ENCODE measurements at regions not wholly inside any gene's neighbourhood (a gene's known extent, or its start where the extent isn't known, plus 50 kb on each side); places are given as distances from the start of the nearest gene placed in this dataset.

DNA sequence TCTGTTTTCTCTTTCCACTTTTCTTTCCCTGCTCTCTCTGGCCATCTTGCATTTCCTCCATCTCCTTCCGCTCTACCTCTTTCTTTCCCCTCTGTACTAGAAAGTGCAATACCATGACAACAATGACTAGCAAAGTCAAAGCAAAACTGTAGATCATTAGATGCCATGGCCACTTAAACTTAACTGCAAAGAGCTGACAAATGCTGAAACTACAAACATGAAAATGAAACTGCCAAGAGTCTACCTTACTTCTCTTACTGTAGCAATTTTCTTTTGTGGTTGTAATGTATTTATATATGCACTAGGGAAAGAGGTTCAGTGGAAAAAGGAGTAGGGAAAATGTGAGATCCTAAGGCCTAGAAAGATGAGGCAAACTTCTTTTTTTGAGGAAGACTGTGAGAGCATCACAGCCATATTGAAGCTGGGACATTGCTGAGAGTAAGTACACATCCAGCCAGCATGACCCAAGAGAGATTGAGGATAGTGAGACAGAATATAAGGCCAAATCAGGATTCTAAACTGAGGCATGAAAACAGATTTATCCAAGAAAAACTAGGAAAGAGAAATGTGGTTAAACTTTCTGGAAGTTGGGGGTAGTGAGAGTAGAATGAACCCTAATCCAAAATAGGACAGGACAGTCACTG, 276.6 kb upstream of the NAV3 start:
- Histone ChIP-seq H3K36me3 (ENCODE audit: control insufficient read depth in 4 of 4, insufficient read depth in 4 of 4, low read length in 4 of 4) (no peaks in the 10 kb centered on the region), H3K27me3 (ENCODE audit: control insufficient read depth in 3 of 3, insufficient read depth in 3 of 3, low read length in 2 of 3) (no peaks in the 10 kb centered on the region), H3K4me1 (ENCODE audit: control insufficient read depth in 5 of 5, insufficient read depth in 5 of 5, low read length in 5 of 5) (no peaks in the 10 kb centered on the region), H3K27ac (ENCODE audit: low read depth in 1 of 2, low read length in 1 of 2) (no peak overlapping the region), H3K9me3 (ENCODE audit: control insufficient read depth in 4 of 4, insufficient read depth in 3 of 4, low read length in 3 of 4) (no peaks in the 10 kb centered on the region), H3K9ac (ENCODE audit: insufficient read depth in 1 of 2, low read length in 2 of 2) (no peak overlapping the region), H3K4me3 (no peak overlapping the region)
- no peak for DNase-seq
- WGBS, 2 donors, result 95 to 96% methylated on average over 1 of the region's 1 CpG
- TF ChIP-seq, protein P1, sequence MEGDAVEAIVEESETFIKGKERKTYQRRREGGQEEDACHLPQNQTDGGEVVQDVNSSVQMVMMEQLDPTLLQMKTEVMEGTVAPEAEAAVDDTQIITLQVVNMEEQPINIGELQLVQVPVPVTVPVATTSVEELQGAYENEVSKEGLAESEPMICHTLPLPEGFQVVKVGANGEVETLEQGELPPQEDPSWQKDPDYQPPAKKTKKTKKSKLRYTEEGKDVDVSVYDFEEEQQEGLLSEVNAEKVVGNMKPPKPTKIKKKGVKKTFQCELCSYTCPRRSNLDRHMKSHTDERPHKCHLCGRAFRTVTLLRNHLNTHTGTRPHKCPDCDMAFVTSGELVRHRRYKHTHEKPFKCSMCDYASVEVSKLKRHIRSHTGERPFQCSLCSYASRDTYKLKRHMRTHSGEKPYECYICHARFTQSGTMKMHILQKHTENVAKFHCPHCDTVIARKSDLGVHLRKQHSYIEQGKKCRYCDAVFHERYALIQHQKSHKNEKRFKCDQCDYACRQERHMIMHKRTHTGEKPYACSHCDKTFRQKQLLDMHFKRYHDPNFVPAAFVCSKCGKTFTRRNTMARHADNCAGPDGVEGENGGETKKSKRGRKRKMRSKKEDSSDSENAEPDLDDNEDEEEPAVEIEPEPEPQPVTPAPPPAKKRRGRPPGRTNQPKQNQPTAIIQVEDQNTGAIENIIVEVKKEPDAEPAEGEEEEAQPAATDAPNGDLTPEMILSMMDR (IDR thresholded peaks at IDR 0.05; ENCODE audit: control extremely low read depth, extremely low read depth), result no peak
- ATAC-seq (ENCODE audit: insufficient read depth, low FRiP score), result no peak

- TF ChIP-seq, protein P1 (IDR thresholded peaks at IDR 0.05; ENCODE audit: control extremely low read depth, extremely low read depth), result no peak
- H3K9me3 ChIP-seq (ENCODE audit: control insufficient read depth in 4 of 4, insufficient read depth in 3 of 4, low read length in 3 of 4), result no peaks in the 10 kb centered on the region
- H3K36me3 ChIP-seq (ENCODE audit: control insufficient read depth in 4 of 4, insufficient read depth in 4 of 4, low read length in 4 of 4), result no peaks in the 10 kb centered on the region
- no peak for ATAC-seq (ENCODE audit: insufficient read depth, low FRiP score)
- no peak for DNase-seq
- H3K27ac ChIP-seq (ENCODE audit: low read depth in 1 of 2, low read length in 1 of 2), result no peak overlapping the region
- no peak overlapping the region for H3K9ac ChIP-seq (ENCODE audit: insufficient read depth in 1 of 2, low read length in 2 of 2)
- 84% methylated on average over 3 of the region's 3 CpGs for WGBS, 2 donors
- no peaks in the 10 kb centered on the region for H3K4me1 ChIP-seq (ENCODE audit: control insufficient read depth in 5 of 5, insufficient read depth in 5 of 5, low read length in 5 of 5)
- H3K4me3 ChIP-seq, result no peak overlapping the region
- no peaks in the 10 kb centered on the region for H3K27me3 ChIP-seq (ENCODE audit: control insufficient read depth in 3 of 3, insufficient read depth in 3 of 3, low read length in 2 of 3)
Observed at GRCh38 chr12:77549383-77550128, 281.1 kb upstream of the NAV3 start.

- WGBS, 2 donors, result 82 to 83% methylated on average over 1 of the region's 1 CpG
- DNase-seq, result no peak
- H3K27me3 ChIP-seq (ENCODE audit: control insufficient read depth in 3 of 3, insufficient read depth in 3 of 3, low read length in 2 of 3), result no peaks in the 10 kb centered on the region
- no peak overlapping the region for H3K9ac ChIP-seq (ENCODE audit: insufficient read depth in 1 of 2, low read length in 2 of 2)
- no peak overlapping the region for H3K4me3 ChIP-seq
- no peak overlapping the region for H3K27ac ChIP-seq (ENCODE audit: low read depth in 1 of 2, low read length in 1 of 2)
- H3K4me1 ChIP-seq (ENCODE audit: control insufficient read depth in 5 of 5, insufficient read depth in 5 of 5, low read length in 5 of 5), result no peaks in the 10 kb centered on the region
- no peaks in the 10 kb centered on the region for H3K9me3 ChIP-seq (ENCODE audit: control insufficient read depth in 4 of 4, insufficient read depth in 3 of 4, low read length in 3 of 4)
- TF ChIP-seq, protein P1 (IDR thresholded peaks at IDR 0.05; ENCODE audit: control extremely low read depth, extremely low read depth), result no peak
- H3K36me3 ChIP-seq (ENCODE audit: control insufficient read depth in 4 of 4, insufficient read depth in 4 of 4, low read length in 4 of 4), result no peaks in the 10 kb centered on the region
- ATAC-seq (ENCODE audit: insufficient read depth, low FRiP score), result no peak
Observed at GRCh38 chr12:77548797-77549196, 281.9 kb upstream of the NAV3 start.

Measured in lung (tissue), 11 donors.